ENCODE measurements at regions not wholly inside any gene's neighbourhood (a gene's known extent, or its start where the extent isn't known, plus 50 kb on each side); places are given as distances from the start of the nearest gene placed in this dataset.

DNA sequence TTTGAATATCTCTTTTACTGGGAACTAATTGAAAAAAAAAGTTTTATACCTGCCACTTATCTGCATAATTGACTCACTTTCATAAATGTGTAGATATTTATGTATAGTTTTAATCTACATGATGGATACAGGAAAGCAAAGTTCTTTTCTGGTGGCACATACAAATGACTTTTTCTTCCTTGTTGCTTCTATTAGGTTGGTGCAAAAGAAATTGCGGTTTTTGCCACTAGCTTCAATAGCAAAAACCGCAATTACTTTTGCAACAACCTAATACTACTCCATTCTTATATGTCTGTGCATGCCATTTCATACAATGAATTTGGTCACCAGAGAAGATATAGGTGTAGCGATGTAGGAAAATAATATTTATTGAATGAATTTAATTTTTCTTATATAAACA lies 344.5 kb upstream of the PCDH20 start:
- no peak overlapping the region for H2BK20ac ChIP-seq (ENCODE audit: low read depth, low read length, poor library complexity, severe bottlenecking)
- Mint-ChIP-seq H3K27ac (no peak overlapping the region), H3K27me3 (ENCODE audit: low read depth) (no peaks in the 10 kb centered on the region; the same call in 1 of the 2 replicates), H3K4me3 (no peak overlapping the region), H3K4me1 (no peaks in the 10 kb centered on the region), H3K9me3 (peaks cover 3 to 16% of the 10 kb centered on the region in 2 experiments; a peak in 4 of 5 replicates), H3K36me3 (ENCODE audit: insufficient read depth in 1 of 3, low read depth in 3 of 3) (peaks cover 0 to 11% (median 5%) of the 10 kb centered on the region in 3 experiments; a peak in 4 of 7 replicates)
- no peak for DNase-seq
- no peak overlapping the region for H2BK120ac ChIP-seq (ENCODE audit: low read depth, low read length, poor library complexity, severe bottlenecking)
- H3K14ac ChIP-seq (ENCODE audit: insufficient read depth, low read length): no peak overlapping the region
- no peak overlapping the region for H3K4ac ChIP-seq (ENCODE audit: low read depth, low read length)
- H2BK15ac ChIP-seq (ENCODE audit: low read depth, low read length): no peak overlapping the region
- no peaks in the 10 kb centered on the region for H3K4me1 ChIP-seq (ENCODE audit: insufficient read depth, low read length)
- no peak overlapping the region for H2AFZ ChIP-seq (ENCODE audit: low read length)
- no peak overlapping the region for H3K56ac ChIP-seq (ENCODE audit: insufficient read length, low read depth, low read length)
- no peak overlapping the region for H2BK5ac ChIP-seq (ENCODE audit: insufficient read length, low read length)
- no peak overlapping the region for H4K5ac ChIP-seq (ENCODE audit: insufficient read length, low read depth, low read length)
- H3T11ph ChIP-seq (ENCODE audit: low read length): no peak overlapping the region
- no peaks in the 10 kb centered on the region for H3K79me2 ChIP-seq (ENCODE audit: insufficient read depth, low read length)
- H3K18ac ChIP-seq (ENCODE audit: insufficient read length, low read depth, low read length): no peak overlapping the region
- no peak overlapping the region for H3K23ac ChIP-seq (ENCODE audit: insufficient read length, low read depth, low read length)
- H2BK12ac ChIP-seq (ENCODE audit: insufficient read length, low read depth, low read length): no peak overlapping the region
- no peaks in the 10 kb centered on the region for H3K79me1 ChIP-seq (ENCODE audit: insufficient read depth, low read depth, low read length, poor library complexity, severe bottlenecking)
- H2AK5ac ChIP-seq (ENCODE audit: insufficient read length, low read length): no peak overlapping the region
- H3K27ac ChIP-seq (ENCODE audit: insufficient read length, low read depth, low read length): no peak overlapping the region
- no CpG with 5 or more reads among the region's 3 CpGs for WGBS (ENCODE audit: extremely low coverage, insufficient read length, low lambda C conversion rate)
- H3K9ac ChIP-seq (ENCODE audit: extremely low read depth, insufficient read length, low read length): no peak overlapping the region
- no peak overlapping the region for H4K8ac ChIP-seq (replicated peaks; ENCODE audit: insufficient read length, low read depth, low read length)
- TF ChIP-seq, protein P1, sequence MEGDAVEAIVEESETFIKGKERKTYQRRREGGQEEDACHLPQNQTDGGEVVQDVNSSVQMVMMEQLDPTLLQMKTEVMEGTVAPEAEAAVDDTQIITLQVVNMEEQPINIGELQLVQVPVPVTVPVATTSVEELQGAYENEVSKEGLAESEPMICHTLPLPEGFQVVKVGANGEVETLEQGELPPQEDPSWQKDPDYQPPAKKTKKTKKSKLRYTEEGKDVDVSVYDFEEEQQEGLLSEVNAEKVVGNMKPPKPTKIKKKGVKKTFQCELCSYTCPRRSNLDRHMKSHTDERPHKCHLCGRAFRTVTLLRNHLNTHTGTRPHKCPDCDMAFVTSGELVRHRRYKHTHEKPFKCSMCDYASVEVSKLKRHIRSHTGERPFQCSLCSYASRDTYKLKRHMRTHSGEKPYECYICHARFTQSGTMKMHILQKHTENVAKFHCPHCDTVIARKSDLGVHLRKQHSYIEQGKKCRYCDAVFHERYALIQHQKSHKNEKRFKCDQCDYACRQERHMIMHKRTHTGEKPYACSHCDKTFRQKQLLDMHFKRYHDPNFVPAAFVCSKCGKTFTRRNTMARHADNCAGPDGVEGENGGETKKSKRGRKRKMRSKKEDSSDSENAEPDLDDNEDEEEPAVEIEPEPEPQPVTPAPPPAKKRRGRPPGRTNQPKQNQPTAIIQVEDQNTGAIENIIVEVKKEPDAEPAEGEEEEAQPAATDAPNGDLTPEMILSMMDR (conservative IDR thresholded peaks at IDR 0.05): no peak
- H4K20me1 ChIP-seq (ENCODE audit: control insufficient read depth, insufficient read depth, insufficient read length): no peaks in the 10 kb centered on the region
- H3K23me2 ChIP-seq (ENCODE audit: insufficient read length, low read depth, low read length, poor library complexity, severe bottlenecking): no peaks in the 10 kb centered on the region
- H3K4me2 ChIP-seq (ENCODE audit: insufficient read depth, insufficient read length, low read length): no peak overlapping the region
- no peak overlapping the region for H4K91ac ChIP-seq (ENCODE audit: insufficient read length, low read depth, low read length)
- no peaks in the 10 kb centered on the region for H3K9me3 ChIP-seq (ENCODE audit: control insufficient read depth, low read depth, low read length)
- H3K27me3 ChIP-seq (ENCODE audit: insufficient read depth, low read length): no peaks in the 10 kb centered on the region
